DMS 273 (cell line): ENCODE measurements at regions not wholly inside any gene's neighbourhood (a gene's known extent, or its start where the extent isn't known, plus 50 kb on each side); places are given as distances from the start of the nearest gene placed in this dataset.

ENCODE experiments used
- DNase-seq: peaks from one replicate; lab custom pipeline; 2025; ENCODE audit not compliant: unreplicated experiment; lab: John Stamatoyannopoulos, UW

GRCh38 chr14:32254952-32255679 is 52.0 kb upstream of the RNU6-8 start:
- DNase-seq = peak; percentile 84

DNA sequence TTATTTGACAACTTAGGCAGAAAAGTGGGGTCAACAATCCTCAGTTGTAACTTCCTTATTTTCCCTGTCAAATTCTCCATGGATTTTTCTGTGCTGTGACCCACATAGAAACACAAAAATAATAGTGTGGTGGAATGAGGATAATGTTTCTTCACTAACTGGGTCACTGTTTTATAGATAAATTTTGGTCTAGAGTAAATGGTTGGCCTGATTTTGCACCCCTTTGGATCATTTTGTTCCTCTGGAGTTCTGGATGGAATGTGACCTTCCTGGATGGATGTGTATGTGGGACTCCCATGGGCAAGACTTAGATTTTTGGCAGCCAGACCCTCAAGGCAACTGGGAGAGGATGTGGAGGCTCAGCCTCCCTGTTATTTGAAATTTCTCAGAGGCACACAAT is 52.7 kb upstream of the RNU6-8 start:
- DNase-seq = no peak

GRCh38 chr14:32256576-32256975 is 53.5 kb upstream of the RNU6-8 start:
- no peak for DNase-seq

GRCh38 chr14:32258336-32258993 is 55.4 kb upstream of the RNU6-8 start:
- DNase-seq = no peak

GRCh38 chr14:32259368-32260013 is 56.4 kb upstream of the RNU6-8 start:
- DNase-seq = peak; percentile 39

- DNase-seq = peak; percentile 9
These were observed 61.0 kb upstream of the RNU6-8 start for GRCh38 chr14:32263939-32264567.

DNA sequence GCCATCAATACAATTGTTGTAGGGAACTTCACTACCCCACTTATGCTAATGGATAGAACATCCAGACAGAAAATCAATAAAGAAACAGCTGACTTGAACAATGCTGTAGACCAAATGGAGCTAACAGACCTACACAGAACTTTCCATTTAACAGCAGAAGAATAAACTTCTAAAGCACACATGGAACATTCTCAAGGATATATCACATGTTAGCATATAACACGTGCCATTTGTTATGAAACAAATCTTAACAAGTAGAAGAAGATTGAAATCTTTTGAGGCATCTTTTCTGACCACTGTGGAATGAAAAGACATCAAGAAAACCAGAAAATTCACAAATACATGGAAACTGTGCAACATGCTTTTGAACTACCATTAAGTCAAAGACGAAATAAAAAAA is 62.5 kb upstream of the RNU6-8 start:
- DNase-seq = no peak

DNA sequence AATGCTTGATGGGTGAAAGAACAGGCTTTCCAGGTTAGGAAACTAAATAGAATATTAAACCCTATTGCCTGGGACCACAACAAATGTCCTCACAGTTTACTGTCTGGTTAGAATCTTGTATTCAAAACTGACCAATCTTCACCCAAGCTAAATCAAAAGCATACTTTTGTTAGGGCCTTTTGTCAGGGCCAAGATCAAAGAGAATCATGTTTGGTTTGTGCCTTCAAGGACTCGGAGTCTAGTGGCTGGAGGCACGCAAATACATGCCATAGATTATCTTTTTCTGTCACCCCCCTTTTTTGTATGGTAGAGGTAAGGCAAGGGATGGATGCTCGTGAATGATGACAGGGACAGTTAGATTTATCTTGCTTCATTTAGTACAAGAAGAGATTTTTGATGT is 51.1 kb upstream of the AKAP6 start:
- DNase-seq = no peak
